ENCODE measurements at regions not wholly inside any gene's neighbourhood (a gene's known extent, or its start where the extent isn't known, plus 50 kb on each side); places are given as distances from the start of the nearest gene placed in this dataset.
"Not testable (repeated sequence)": the region's sequence is repeated elsewhere in the genome, so short reads cannot be mapped to it uniquely, and the experiment has no call there.

GRCh38 chr1:58062635-58063034, 483.9 kb downstream of the OMA1 start:
- DNase-seq (ENCODE audit: low read depth) = no peak

DNA sequence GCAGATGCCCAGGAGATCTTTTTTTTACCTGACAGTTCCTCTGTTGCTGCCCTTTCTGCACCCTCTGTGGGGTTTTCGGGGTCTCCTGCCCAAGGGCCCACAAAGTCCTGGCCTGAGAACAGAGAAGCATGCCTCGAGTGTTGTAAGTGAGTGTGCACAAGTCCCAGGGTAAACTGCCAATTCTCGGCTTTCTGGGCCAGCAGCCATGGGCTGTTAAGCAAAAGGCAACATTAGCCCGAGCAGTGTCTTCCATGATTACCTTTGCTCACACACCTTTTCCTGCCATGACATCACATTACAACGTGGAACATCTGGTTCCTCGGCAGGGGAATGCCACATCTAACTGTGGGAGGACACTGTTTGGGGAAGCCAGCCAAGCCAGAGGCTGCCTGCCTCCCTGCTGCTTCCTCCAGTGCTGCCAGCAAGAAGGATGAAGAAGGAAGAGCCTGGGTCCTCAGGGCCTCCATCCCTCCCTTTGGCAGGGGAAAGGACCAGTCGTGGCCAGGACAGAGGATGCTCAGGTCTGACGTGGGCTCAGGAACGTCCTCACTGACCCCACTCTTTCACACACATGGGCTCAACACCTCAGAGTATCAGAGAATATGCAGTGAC, 485.9 kb downstream of the OMA1 start:
- no peak for DNase-seq (ENCODE audit: low read depth)

DNA sequence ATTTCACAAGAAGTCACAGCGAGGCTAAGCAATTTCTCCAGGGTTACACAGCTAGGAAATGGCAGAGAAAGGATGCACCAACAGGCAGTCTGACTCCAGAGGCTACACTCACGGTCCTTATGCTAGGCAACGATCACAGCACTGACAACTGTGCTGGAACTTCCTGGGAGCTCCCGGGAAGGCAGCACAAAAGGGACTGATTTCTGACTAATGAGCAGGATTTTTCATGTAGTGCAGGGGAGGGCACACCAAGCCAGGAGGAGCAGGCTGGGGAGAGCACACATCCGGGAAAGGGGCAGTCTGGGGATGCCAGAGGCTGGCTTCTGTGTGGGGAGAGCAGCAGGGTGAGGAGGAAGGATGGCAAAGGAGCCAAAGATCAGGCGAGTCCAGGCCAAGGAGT, 486.7 kb downstream of the OMA1 start:
- no peak for DNase-seq (ENCODE audit: low read depth)

DNA sequence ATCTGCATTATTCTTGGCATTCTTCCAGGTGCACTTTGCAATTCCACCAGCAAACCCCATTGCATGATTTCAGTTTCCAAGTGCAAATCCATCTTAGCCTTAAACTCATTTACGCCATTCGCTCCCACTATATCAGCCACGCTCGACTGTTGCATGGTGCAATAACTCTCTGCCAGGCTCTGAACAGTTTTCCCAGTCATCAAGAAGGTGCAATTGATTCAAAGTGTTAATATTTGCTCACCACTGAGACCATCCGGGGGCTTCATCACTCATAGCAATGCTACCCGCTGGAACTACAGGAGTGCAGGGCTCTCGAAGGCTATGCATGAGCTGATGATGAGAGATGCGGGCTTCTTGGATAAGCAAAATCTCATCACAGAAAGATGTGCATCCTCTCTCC, 488.2 kb downstream of the OMA1 start:
- no peak for DNase-seq (ENCODE audit: low read depth)

GRCh38 chr1:58057826-58058225, 488.7 kb downstream of the OMA1 start:
- no peak for DNase-seq (ENCODE audit: low read depth)

DNA sequence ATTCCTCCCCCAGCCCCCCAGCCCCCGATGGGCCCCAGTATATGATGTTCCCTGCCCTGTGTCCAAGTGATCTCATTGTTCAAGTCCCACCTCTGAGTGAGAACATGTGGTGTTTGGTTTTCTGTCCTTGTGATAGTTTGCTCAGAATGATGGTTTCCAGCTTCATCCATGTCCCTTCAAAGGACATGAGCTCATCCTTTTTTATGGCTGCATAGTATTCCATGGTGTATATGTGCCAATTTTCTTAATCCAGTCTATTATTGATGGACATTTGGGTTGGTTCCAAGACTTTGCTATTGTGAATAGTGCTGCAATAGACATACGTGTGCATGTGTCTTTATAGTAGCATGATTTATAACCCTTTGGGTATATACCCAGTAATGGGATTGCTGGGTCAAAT, 495.3 kb downstream of the OMA1 start:
- DNase-seq (ENCODE audit: low read depth) = not testable (repeated sequence)

GRCh38 chr1:58047265-58047858, 499.2 kb downstream of the OMA1 start:
- peak; percentile 4 for DNase-seq (ENCODE audit: low read depth)

GRCh38 chr1:58045094-58045705, 501.3 kb downstream of the OMA1 start:
- no peak for DNase-seq (ENCODE audit: low read depth)

DNA sequence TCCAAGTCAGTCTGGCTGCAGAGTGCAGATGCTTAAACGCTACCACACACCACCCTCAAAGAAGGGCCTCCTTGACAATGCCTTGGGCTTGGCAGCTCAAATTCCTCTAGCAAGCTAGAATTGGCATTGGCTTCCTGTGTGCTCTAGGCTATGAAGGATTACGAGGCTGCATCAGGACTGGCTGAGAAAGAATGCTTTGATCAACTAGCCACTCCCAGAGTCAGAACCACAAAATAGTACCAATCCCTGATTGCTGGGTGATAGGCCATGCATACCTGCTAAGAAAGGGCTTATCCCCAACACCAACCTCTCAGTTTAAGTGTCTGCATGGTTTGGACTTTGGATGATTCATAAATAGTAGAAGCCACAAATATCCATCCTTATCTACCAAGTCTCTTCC, 504.9 kb downstream of the OMA1 start:
- DNase-seq (ENCODE audit: low read depth) = no peak

DNA sequence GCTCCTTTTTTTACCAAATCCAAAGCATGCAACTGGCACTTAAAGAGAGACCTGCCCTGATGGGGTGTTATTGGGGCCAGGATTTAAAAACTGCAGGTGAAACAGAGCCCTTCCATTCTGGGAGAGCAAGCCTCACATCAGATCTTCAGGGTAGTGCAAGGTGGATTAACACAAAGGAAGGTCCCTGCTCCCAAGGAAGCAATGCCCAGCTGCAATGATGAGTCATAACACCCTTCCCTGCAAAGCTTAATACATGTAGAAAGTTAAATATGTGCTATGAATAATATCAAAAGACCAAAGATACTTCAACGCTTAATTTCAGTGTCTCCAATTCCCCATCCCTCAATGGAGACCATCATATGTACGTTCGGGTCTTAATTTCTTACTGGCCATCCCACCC, 508.0 kb downstream of the OMA1 start:
- no peak for DNase-seq (ENCODE audit: low read depth)

- DNase-seq (ENCODE audit: low read depth) = no peak
Measured at GRCh38 chr1:58035523-58035922, 511.0 kb downstream of the OMA1 start.

DNA sequence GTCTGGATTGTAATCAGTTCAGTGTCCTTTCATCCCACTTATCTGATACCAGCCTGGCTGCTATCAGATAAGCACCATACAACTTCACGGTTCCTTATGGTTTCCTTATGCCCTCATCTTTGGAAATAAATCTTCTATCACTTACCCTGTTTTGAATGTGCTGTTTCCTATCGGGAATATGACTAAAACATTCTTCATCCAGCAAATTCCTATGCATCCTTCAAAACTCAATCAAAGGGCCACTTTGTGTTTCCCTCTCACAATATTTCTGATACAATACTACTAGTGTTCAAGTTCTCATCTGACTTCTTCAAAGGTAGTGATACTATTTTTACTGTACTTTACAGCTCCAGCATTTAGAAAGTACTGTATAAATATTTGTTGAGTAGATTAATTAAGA, 513.2 kb downstream of the OMA1 start:
- no peak for DNase-seq (ENCODE audit: low read depth)

DNA sequence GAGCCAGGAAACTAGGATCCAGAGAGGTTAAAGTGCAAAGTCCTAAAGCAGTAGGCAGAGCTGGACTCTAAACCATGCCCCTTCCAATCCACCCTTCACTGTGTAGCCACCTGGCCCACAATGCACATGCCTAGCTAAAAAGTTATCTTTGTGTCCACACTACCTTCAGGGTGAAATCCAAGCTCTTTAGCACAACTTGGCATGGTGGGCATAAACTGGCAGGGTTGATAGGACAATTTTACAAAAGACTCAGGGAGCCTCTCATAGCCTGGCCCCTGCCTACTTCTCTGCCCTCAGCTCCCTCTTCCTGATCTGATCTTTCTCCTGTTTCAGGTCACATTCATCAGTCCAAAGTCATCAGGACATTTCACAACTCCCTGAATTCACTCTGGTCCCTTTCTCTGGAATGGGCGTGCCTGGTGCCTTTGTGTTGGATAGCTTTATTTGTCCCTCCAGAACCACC, 513.9 kb downstream of the OMA1 start:
- DNase-seq (ENCODE audit: low read depth) = no peak

GRCh38 chr1:58031416-58031815, 515.1 kb downstream of the OMA1 start:
- DNase-seq (ENCODE audit: low read depth) = no peak

DNA sequence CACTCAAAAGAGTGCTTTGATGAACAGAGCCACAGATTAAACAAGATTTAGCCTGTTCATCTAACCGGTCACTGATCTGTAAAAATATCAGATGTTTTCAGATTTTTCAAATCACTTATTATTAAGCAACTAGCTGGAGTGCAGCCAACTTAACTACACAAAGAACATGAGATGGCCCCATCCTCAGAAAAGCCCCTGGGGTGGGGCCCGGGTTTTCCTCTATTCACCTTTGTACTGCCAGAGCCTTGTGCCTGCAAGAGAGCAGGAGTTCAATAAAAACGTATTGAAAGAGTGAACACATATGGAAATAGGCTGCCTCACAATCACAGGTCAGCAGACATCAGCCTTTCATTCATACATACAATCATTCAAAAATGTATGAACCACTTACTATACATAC, 516.1 kb downstream of the OMA1 start:
- DNase-seq (ENCODE audit: low read depth) = no peak

DNA sequence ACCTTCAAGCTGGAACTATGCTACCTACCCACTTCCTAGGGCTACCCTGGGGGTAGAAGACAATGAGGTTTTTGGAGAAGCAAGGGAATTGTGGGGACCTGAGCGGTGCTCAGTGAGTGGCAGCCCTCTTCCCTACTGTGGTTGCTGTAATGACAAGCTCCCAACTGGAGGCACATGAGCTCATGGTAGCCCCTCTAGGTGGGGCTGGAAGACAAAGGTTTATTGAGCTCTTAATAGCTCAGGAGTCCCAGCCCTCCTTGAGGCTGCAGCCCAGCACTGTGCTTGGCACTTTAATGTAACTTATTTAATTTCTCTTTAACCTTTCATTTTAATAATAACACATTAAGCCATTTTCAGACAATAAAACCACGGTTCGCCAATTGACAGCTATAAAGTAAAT, 528.9 kb downstream of the OMA1 start:
- DNase-seq (ENCODE audit: low read depth) = no peak

- no peak for DNase-seq (ENCODE audit: low read depth)
Measured at GRCh38 chr1:58013237-58013636, 533.3 kb downstream of the OMA1 start.

GRCh38 chr1:58011978-58012377, 534.5 kb downstream of the OMA1 start:
- no peak for DNase-seq (ENCODE audit: low read depth)

GRCh38 chr1:58006421-58007046, 540.0 kb downstream of the OMA1 start:
- DNase-seq (ENCODE audit: low read depth) = no peak

DNA sequence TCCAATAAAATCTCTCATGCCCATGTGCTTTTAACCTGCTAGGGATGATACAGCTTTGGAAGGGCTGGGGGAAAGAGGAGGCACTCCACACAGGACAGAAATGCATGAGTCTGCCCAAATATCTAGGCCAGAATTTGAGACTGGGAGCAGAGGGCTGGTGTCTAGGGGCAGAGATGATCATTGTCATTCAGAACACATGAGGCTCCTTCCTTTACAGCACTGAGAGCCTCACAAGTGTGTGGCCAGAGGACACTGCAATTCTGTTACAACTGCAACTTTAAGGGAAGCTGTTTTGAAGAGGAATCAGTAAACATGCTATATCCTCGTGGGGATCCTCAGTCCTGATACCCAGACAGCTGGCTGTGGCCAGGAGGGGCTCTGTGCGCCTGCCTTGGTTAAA, 541.3 kb downstream of the OMA1 start:
- no peak for DNase-seq (ENCODE audit: low read depth)

DNA sequence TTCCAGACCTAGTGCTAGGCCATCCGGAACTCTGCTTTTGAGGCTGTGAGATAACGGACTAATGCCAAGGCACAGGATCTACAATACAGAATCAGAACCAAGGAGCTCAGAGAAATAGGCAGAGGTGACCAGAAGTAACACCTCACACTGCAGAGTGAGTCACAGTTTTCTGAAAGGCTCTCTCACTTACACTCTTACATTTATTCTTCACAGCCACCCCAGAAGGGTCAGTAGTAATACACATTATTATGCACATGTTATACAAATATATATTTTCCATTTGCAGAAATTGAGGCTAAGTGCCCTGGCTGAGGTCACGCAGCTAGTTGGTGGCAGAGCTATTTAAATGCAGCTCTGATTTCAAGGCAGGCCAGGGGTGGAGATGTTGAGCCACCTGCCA, 542.5 kb downstream of the OMA1 start:
- no peak for DNase-seq (ENCODE audit: low read depth)

DNA sequence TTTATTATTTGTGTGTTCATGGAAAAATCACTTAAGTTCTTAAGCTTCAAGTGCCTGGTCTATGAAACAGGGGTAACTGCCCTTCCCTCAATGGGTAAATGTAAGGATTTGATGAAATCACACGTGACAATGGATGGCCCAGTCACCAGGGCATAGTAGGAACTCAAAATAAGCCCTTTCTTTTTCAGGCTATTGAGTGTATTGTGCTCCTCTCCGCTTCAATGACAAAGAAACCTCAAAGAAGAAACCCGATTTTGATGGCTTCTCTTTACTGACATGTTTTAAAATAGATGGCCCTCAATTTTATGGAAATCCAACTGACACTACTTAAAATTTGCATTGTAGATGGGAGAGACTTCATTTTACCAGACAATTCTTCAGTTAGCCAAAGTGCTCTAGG, 543.5 kb downstream of the OMA1 start:
- no peak for DNase-seq (ENCODE audit: low read depth)

- no peak for DNase-seq (ENCODE audit: low read depth)
Measured at GRCh38 chr1:58000821-58001220, 545.7 kb downstream of the OMA1 start.

Data from stimulated activated CD8-positive, alpha-beta memory T cell treated with anti-CD3 and anti-CD28 coated beads, Interleukin-4, amount 100 ng/mL, for 24 hours (primary cell).